ENCODE measurements at regions not wholly inside any gene's neighbourhood (a gene's known extent, or its start where the extent isn't known, plus 50 kb on each side); places are given as distances from the start of the nearest gene placed in this dataset.

GRCh38 chr3:78140866-78141265 lies 1101.0 kb downstream of the ROBO2 start:
- Histone ChIP-seq H3K36me3 (no peaks in the 10 kb centered on the region), H3K4me3 (no peak overlapping the region), H3K27ac (no peak overlapping the region), H3K9me3 (no peaks in the 10 kb centered on the region), H3K27me3 (no peaks in the 10 kb centered on the region), H3K4me1 (no peaks in the 10 kb centered on the region)
- TF ChIP-seq CTCF (IDR thresholded peaks at IDR 0.05): no peak
- DNase-seq (ENCODE audit: low spot score): no peak

- H3K4me3 ChIP-seq: no peak overlapping the region
- H3K27me3 ChIP-seq: no peaks in the 10 kb centered on the region
- no peak for TF ChIP-seq CTCF (IDR thresholded peaks at IDR 0.05)
- no peaks in the 10 kb centered on the region for H3K36me3 ChIP-seq
- no peaks in the 10 kb centered on the region for H3K4me1 ChIP-seq
- no peaks in the 10 kb centered on the region for H3K9me3 ChIP-seq
- no peak for DNase-seq (ENCODE audit: low spot score)
- no peak overlapping the region for H3K27ac ChIP-seq
These were observed 1101.4 kb downstream of the ROBO2 start for GRCh38 chr3:78141269-78141668.

GRCh38 chr3:78143000-78143399 lies 1103.1 kb downstream of the ROBO2 start:
- no peaks in the 10 kb centered on the region for H3K36me3 ChIP-seq
- H3K9me3 ChIP-seq: no peaks in the 10 kb centered on the region
- H3K27ac ChIP-seq: no peak overlapping the region
- H3K4me3 ChIP-seq: no peak overlapping the region
- no peak for DNase-seq (ENCODE audit: low spot score)
- no peak for TF ChIP-seq CTCF (IDR thresholded peaks at IDR 0.05)
- H3K4me1 ChIP-seq: no peaks in the 10 kb centered on the region
- no peaks in the 10 kb centered on the region for H3K27me3 ChIP-seq

GRCh38 chr3:78148986-78149717 lies 1109.3 kb downstream of the ROBO2 start:
- Histone ChIP-seq H3K27me3 (no peaks in the 10 kb centered on the region), H3K4me1 (no peaks in the 10 kb centered on the region), H3K9me3 (no peaks in the 10 kb centered on the region), H3K27ac (no peak overlapping the region), H3K36me3 (no peaks in the 10 kb centered on the region), H3K4me3 (no peak overlapping the region)
- DNase-seq (ENCODE audit: low spot score): no peak
- TF ChIP-seq CTCF (IDR thresholded peaks at IDR 0.05): no peak

- Histone ChIP-seq H3K27ac (no peak overlapping the region), H3K27me3 (no peaks in the 10 kb centered on the region), H3K4me1 (no peaks in the 10 kb centered on the region), H3K36me3 (no peaks in the 10 kb centered on the region), H3K4me3 (no peak overlapping the region), H3K9me3 (no peaks in the 10 kb centered on the region)
- no peak for TF ChIP-seq CTCF (IDR thresholded peaks at IDR 0.05)
- no peak for DNase-seq (ENCODE audit: low spot score)
These were observed 1114.1 kb downstream of the ROBO2 start for GRCh38 chr3:78153973-78154372.

Measured in right atrium auricular region (tissue), 2 donors.